Mucosa of rectum (tissue), 2 donors: ENCODE measurements at regions not wholly inside any gene's neighbourhood (a gene's known extent, or its start where the extent isn't known, plus 50 kb on each side); places are given as distances from the start of the nearest gene placed in this dataset.

Experiments used
- H3K27ac ChIP-seq, 2 donors: one replicate each; pipeline ENCODE4 v1.7.0; 2013; ENCODE audit warnings: inconsistent platforms in 2 of 2, low read depth in 2 of 2, low read length in 2 of 2
- H3K27me3 ChIP-seq, 2 donors: one replicate each; pipeline ENCODE4 v1.7.0; 2013; ENCODE audit warnings: low read length in 2 of 2; ENCODE audit not compliant: control insufficient read depth in 2 of 2, insufficient read depth in 2 of 2
- H3K36me3 ChIP-seq, 2 donors: one replicate each; pipeline ENCODE4 v1.7.0; 2013; ENCODE audit warnings: low read length in 2 of 2; ENCODE audit not compliant: control insufficient read depth in 2 of 2, insufficient read depth in 2 of 2
- H3K4me1 ChIP-seq, 2 donors: one replicate each; pipeline ENCODE4 v1.7.0; 2013; ENCODE audit warnings: low read length in 2 of 2, mild to moderate bottlenecking in 1 of 2; ENCODE audit not compliant: control insufficient read depth in 2 of 2, insufficient read depth in 2 of 2
- H3K4me3 ChIP-seq, 2 donors: one replicate each; pipeline ENCODE4 v1.7.0; 2013; ENCODE audit warnings: low read length in 2 of 2
- H3K9ac ChIP-seq, 2 donors: one replicate each; pipeline ENCODE4 v1.7.0; 2013; ENCODE audit warnings: low read length in 2 of 2, low read depth in 1 of 2, mild to moderate bottlenecking in 1 of 2
- H3K9me3 ChIP-seq, 2 donors: one replicate each; pipeline ENCODE4 v1.7.0; 2013; ENCODE audit warnings: low read length in 2 of 2; ENCODE audit not compliant: control insufficient read depth in 2 of 2
- donor health status: healthy.
- donor health status: Normal muscosa, but diverticular disease.

GRCh38 chr5:58056546-58056945 lies 403.3 kb downstream of the PLK2 start:
- H3K9me3 ChIP-seq, result no peaks in the 10 kb centered on the region
- H3K4me3 ChIP-seq, result no peak overlapping the region

GRCh38 chr5:58054018-58054417 lies 405.9 kb downstream of the PLK2 start:
- H3K27me3 ChIP-seq, result no peaks in the 10 kb centered on the region
- H3K4me3 ChIP-seq, result no peak overlapping the region
- H3K27ac ChIP-seq, result no peak overlapping the region
- H3K9me3 ChIP-seq, result no peaks in the 10 kb centered on the region
- no peaks in the 10 kb centered on the region for H3K4me1 ChIP-seq
- no peak overlapping the region for H3K9ac ChIP-seq
- H3K36me3 ChIP-seq, result no peaks in the 10 kb centered on the region

More at GRCh38 chr5:58056546-58056945, 403.3 kb downstream of the PLK2 start:
- H3K9ac ChIP-seq, result no peak overlapping the region
- H3K36me3 ChIP-seq, result no peaks in the 10 kb centered on the region
- no peaks in the 10 kb centered on the region for H3K4me1 ChIP-seq
- no peaks in the 10 kb centered on the region for H3K27me3 ChIP-seq
- no peak overlapping the region for H3K27ac ChIP-seq

- H3K4me3 ChIP-seq, result no peak overlapping the region
- no peaks in the 10 kb centered on the region for H3K4me1 ChIP-seq
- no peak overlapping the region for H3K9ac ChIP-seq
- H3K9me3 ChIP-seq, result no peaks in the 10 kb centered on the region
- no peak overlapping the region for H3K27ac ChIP-seq
- no peaks in the 10 kb centered on the region for H3K27me3 ChIP-seq
- H3K36me3 ChIP-seq, result no peaks in the 10 kb centered on the region
Observed at GRCh38 chr5:58048954-58049353, 410.9 kb downstream of the PLK2 start.

GRCh38 chr5:58048185-58048925 lies 411.5 kb downstream of the PLK2 start:
- Histone ChIP-seq H3K4me3 (no peak overlapping the region), H3K27ac (no peak overlapping the region), H3K36me3 (no peaks in the 10 kb centered on the region), H3K9me3 (no peaks in the 10 kb centered on the region), H3K9ac (no peak overlapping the region), H3K27me3 (no peaks in the 10 kb centered on the region), H3K4me1 (no peaks in the 10 kb centered on the region)

- no peaks in the 10 kb centered on the region for H3K36me3 ChIP-seq
- no peak overlapping the region for H3K4me3 ChIP-seq
- H3K9me3 ChIP-seq, result no peaks in the 10 kb centered on the region
- peaks cover 0 to 4% of the 10 kb centered on the region in 2 donors for H3K4me1 ChIP-seq
- H3K27ac ChIP-seq, result no peak overlapping the region
- no peak overlapping the region for H3K9ac ChIP-seq
- no peaks in the 10 kb centered on the region for H3K27me3 ChIP-seq
Observed at GRCh38 chr5:58046371-58046770, 413.5 kb downstream of the PLK2 start.

GRCh38 chr5:58044166-58044565 lies 415.7 kb downstream of the PLK2 start:
- Histone ChIP-seq H3K9ac (no peak overlapping the region), H3K27me3 (no peaks in the 10 kb centered on the region), H3K4me3 (no peak overlapping the region), H3K9me3 (no peaks in the 10 kb centered on the region), H3K27ac (no peak overlapping the region), H3K4me1 (peaks cover 0 to 4% of the 10 kb centered on the region in 2 donors), H3K36me3 (no peaks in the 10 kb centered on the region)

- no peaks in the 10 kb centered on the region for H3K36me3 ChIP-seq
- no peak overlapping the region for H3K4me3 ChIP-seq
- peaks cover 0 to 4% of the 10 kb centered on the region in 2 donors for H3K4me1 ChIP-seq
- no peaks in the 10 kb centered on the region for H3K9me3 ChIP-seq
- H3K9ac ChIP-seq, result no peak overlapping the region
- no peak overlapping the region for H3K27ac ChIP-seq
- H3K27me3 ChIP-seq, result no peaks in the 10 kb centered on the region
Observed at GRCh38 chr5:58043032-58043945, 416.6 kb downstream of the PLK2 start.

GRCh38 chr5:58041884-58042283 lies 418.0 kb downstream of the PLK2 start:
- Histone ChIP-seq H3K27me3 (no peaks in the 10 kb centered on the region), H3K4me3 (no peak overlapping the region), H3K36me3 (no peaks in the 10 kb centered on the region), H3K9ac (no peak overlapping the region), H3K9me3 (no peaks in the 10 kb centered on the region), H3K4me1 (peaks cover 0 to 4% of the 10 kb centered on the region in 2 donors), H3K27ac (no peak overlapping the region)

- Histone ChIP-seq H3K4me3 (no peak overlapping the region), H3K27me3 (no peaks in the 10 kb centered on the region), H3K36me3 (no peaks in the 10 kb centered on the region), H3K27ac (no peak overlapping the region), H3K9ac (no peak overlapping the region), H3K4me1 (peaks cover 0 to 4% of the 10 kb centered on the region in 2 donors), H3K9me3 (no peaks in the 10 kb centered on the region)
Observed at GRCh38 chr5:58040846-58041245, 419.0 kb downstream of the PLK2 start.

- no peak overlapping the region for H3K4me3 ChIP-seq
- no peak overlapping the region for H3K9ac ChIP-seq
- no peak overlapping the region for H3K27ac ChIP-seq
- H3K27me3 ChIP-seq, result no peaks in the 10 kb centered on the region
- peaks cover 0 to 4% of the 10 kb centered on the region in 2 donors for H3K4me1 ChIP-seq
- no peaks in the 10 kb centered on the region for H3K36me3 ChIP-seq
- H3K9me3 ChIP-seq, result no peaks in the 10 kb centered on the region
Observed at GRCh38 chr5:58040044-58040443, 419.8 kb downstream of the PLK2 start.
